HFF-Myc (cell line): ENCODE measurements at regions not wholly inside any gene's neighbourhood (a gene's known extent, or its start where the extent isn't known, plus 50 kb on each side); places are given as distances from the start of the nearest gene placed in this dataset.

ENCODE experiments used
- DNase-seq: peaks from one replicate; pipeline ENCODE4 v3.0.0-alpha.2; 2011; ENCODE audit warnings: low read depth; ENCODE audit errors: extremely low read depth
- H3K4me3 ChIP-seq: replicated peaks from 2 replicates; pipeline ENCODE4 v1.5.1; 2011; ENCODE audit warnings: low read depth, mild to moderate bottlenecking, control low read depth, low read length
- CTCF ChIP-seq: IDR thresholded peaks from 2 replicates; pipeline ENCODE4 v1.5.1; 2012; ENCODE audit warnings: mild to moderate bottlenecking, low read depth, low read length, control low read depth; ENCODE audit errors: missing control alignments

- no peak for DNase-seq
- TF ChIP-seq CTCF, result no peak
- H3K4me3 ChIP-seq, result no peak overlapping the region
Measured at GRCh38 chr5:133877351-133878235, 90.8 kb downstream of the C5orf15 start.

- no peak overlapping the region for H3K4me3 ChIP-seq
- TF ChIP-seq CTCF, result no peak
- DNase-seq, result no peak
Measured at GRCh38 chr5:133876266-133876665, 92.2 kb downstream of the C5orf15 start.

- TF ChIP-seq CTCF, result no peak
- no peak overlapping the region for H3K4me3 ChIP-seq
- no peak for DNase-seq
Measured at GRCh38 chr5:133875179-133875578, 93.2 kb downstream of the C5orf15 start.

GRCh38 chr5:133873449-133873848 lies 95.0 kb downstream of the C5orf15 start:
- no peak for TF ChIP-seq CTCF
- DNase-seq, result no peak
- no peak overlapping the region for H3K4me3 ChIP-seq

GRCh38 chr5:133870661-133871060 lies 97.8 kb downstream of the C5orf15 start:
- no peak for TF ChIP-seq CTCF
- no peak overlapping the region for H3K4me3 ChIP-seq
- DNase-seq, result peak; percentile 61

- DNase-seq, result no peak
- TF ChIP-seq CTCF, result no peak
Measured at GRCh38 chr5:133869519-133870335, 98.7 kb downstream of the C5orf15 start.

More at GRCh38 chr5:133869519-133870335, 98.7 kb downstream of the C5orf15 start:
- no peak overlapping the region for H3K4me3 ChIP-seq
